ENCODE measurements at regions not wholly inside any gene's neighbourhood (a gene's known extent, or its start where the extent isn't known, plus 50 kb on each side); places are given as distances from the start of the nearest gene placed in this dataset.

DNA sequence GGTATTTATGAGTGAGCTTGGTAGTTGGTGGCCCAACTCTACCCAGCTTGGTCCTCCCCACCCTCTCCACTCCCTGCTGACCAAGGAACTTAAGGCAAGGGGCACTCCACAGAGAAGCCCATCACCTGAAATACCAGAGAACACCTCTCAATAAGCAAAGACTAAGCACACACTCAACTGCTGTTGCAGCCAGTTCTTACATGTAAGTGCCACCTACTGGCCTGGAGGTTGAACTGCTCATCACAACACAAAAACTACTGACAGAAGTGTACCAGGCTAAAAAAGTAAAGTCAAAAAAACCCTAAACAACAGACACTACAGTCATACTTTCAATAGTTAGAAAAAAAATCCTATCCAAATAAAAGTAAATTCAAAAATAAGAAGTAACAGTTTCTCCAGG is 146.2 kb downstream of the FAM83B start:
- TF ChIP-seq EZH2 (IDR thresholded peaks at IDR 0.05; ENCODE audit: low read length, unreplicated experiment) (no peak), CTCF (conservative IDR thresholded peaks at IDR 0.05; ENCODE audit: low read depth, low read length) (peak; percentile 72)

All from PC-3 (cell line).